SK-N-SH treated with all-trans-retinoic acid at 6 μM for 48 hours (cell line): ENCODE measurements at regions not wholly inside any gene's neighbourhood (a gene's known extent, or its start where the extent isn't known, plus 50 kb on each side); places are given as distances from the start of the nearest gene placed in this dataset.

Experiments used
- ATAC-seq: fragments of 200-7000 bp; cut with Tn5 transposase; 3 replicates; pipeline ENCODE4 v1.9.1; 2020; ENCODE audit warnings: mild to moderate bottlenecking, moderate library complexity
- ARNTL ChIP-seq: fragments of 450-650 bp; formaldehyde crosslinking; IDR thresholded peaks from 2 replicates; pipeline ENCODE4 v1.5.0; 2020; ENCODE audit warnings: low read depth, mild to moderate bottlenecking, moderate library complexity, borderline replicate concordance
- BACH2 ChIP-seq: fragments of 250-450 bp; sonication (Bioruptor Pico); IDR thresholded peaks from 2 replicates; pipeline ENCODE4 v1.9.0; 2021; ENCODE audit warnings: mild to moderate bottlenecking, borderline replicate concordance
- CREB5 ChIP-seq: fragments of 250-450 bp; sonication (Bioruptor Pico); IDR thresholded peaks from 2 replicates; pipeline ENCODE4 v1.5.1; 2020; ENCODE audit warnings: low read depth, mild to moderate bottlenecking, moderate library complexity
- CSRNP3 ChIP-seq: fragments of 250-450 bp; sonication (Bioruptor Pico); IDR thresholded peaks from 2 replicates; pipeline ENCODE4 v1.5.1; 2021; ENCODE audit warnings: mild to moderate bottlenecking, moderate library complexity
- ESRRG ChIP-seq: fragments of 250-450 bp; sonication (Bioruptor Pico); IDR thresholded peaks from 2 replicates; pipeline ENCODE4 v1.6.1; 2021; ENCODE audit warnings: mild to moderate bottlenecking
- GLIS3 ChIP-seq: fragments of 250-450 bp; sonication (Bioruptor Pico); IDR thresholded peaks from 2 replicates; pipeline ENCODE4 v1.5.0; 2020; ENCODE audit warnings: mild to moderate bottlenecking, moderate library complexity
- ISL1 ChIP-seq: fragments of 250-450 bp; sonication (Bioruptor Pico); IDR thresholded peaks from 2 replicates; pipeline ENCODE4 v2.1.2; 2022; ENCODE audit warnings: mild to moderate bottlenecking, moderate library complexity
- OSR1 ChIP-seq: fragments of 250-450 bp; sonication (Bioruptor Pico); IDR thresholded peaks from 2 replicates; pipeline ENCODE4 v1.8.0; 2022; ENCODE audit warnings: moderate library complexity, mild to moderate bottlenecking, inconsistent platforms
- POU6F1 ChIP-seq: fragments of 250-450 bp; sonication (Bioruptor Pico); IDR thresholded peaks from 2 replicates; pipeline ENCODE4 v1.8.0; 2021; ENCODE audit warnings: low read depth, mild to moderate bottlenecking, moderate library complexity, borderline replicate concordance
- PPARA ChIP-seq: fragments of 250-450 bp; sonication (Bioruptor Pico); IDR thresholded peaks from 2 replicates; pipeline ENCODE4 v1.5.0; 2020; ENCODE audit warnings: mild to moderate bottlenecking, borderline replicate concordance
- RARB ChIP-seq: fragments of 250-450 bp; sonication (Bioruptor Pico); IDR thresholded peaks from 2 replicates; pipeline ENCODE4 v1.8.0; 2021; ENCODE audit warnings: mild to moderate bottlenecking, moderate library complexity
- SNAI2 ChIP-seq: fragments of 250-450 bp; sonication (Bioruptor Pico); IDR thresholded peaks from 2 replicates; pipeline ENCODE4 v1.5.0; 2020; ENCODE audit warnings: mild to moderate bottlenecking, moderate library complexity
- TCF4 ChIP-seq: fragments of 250-450 bp; sonication (Bioruptor Pico); IDR thresholded peaks from 2 replicates; pipeline ENCODE4 v1.8.0; 2021; ENCODE audit warnings: mild to moderate bottlenecking, moderate library complexity, borderline replicate concordance
- TOX ChIP-seq: fragments of 250-450 bp; sonication (Bioruptor Pico); IDR thresholded peaks from 2 replicates; pipeline ENCODE4 v1.8.0; 2021; ENCODE audit warnings: mild to moderate bottlenecking, moderate library complexity, borderline replicate concordance
- ZC3H10 ChIP-seq: fragments of 250-450 bp; sonication (Bioruptor Pico); IDR thresholded peaks from 2 replicates; pipeline ENCODE4 v1.5.1; 2021; ENCODE audit warnings: mild to moderate bottlenecking, moderate library complexity
- ZFP3 ChIP-seq: fragments of 250-450 bp; sonication (Bioruptor Pico); IDR thresholded peaks from 2 replicates; pipeline ENCODE4 v1.5.0; 2020; ENCODE audit warnings: mild to moderate bottlenecking, moderate library complexity
- ZFP30 ChIP-seq: fragments of 450-650 bp; formaldehyde crosslinking; IDR thresholded peaks from 2 replicates; pipeline ENCODE4 v1.5.0; 2022; ENCODE audit warnings: mild to moderate bottlenecking, moderate library complexity
- ZNF565 ChIP-seq: fragments of 450-650 bp; formaldehyde crosslinking; conservative IDR thresholded peaks from 2 replicates; pipeline ENCODE4 v1.5.0; 2020; ENCODE audit warnings: low read depth, mild to moderate bottlenecking, moderate library complexity
- ZNF70 ChIP-seq: fragments of 450-650 bp; formaldehyde crosslinking; IDR thresholded peaks from 2 replicates; pipeline ENCODE4 v1.5.0; 2020; ENCODE audit warnings: mild to moderate bottlenecking, moderate library complexity
- ZNF8 ChIP-seq: fragments of 450-650 bp; formaldehyde crosslinking; IDR thresholded peaks from 2 replicates; pipeline ENCODE4 v1.5.0; 2020; ENCODE audit warnings: mild to moderate bottlenecking, moderate library complexity
- TF ChIP-seq, protein P1 (sequence below): fragments of 250-450 bp; sonication (Bioruptor Pico); IDR thresholded peaks from 2 replicates; pipeline ENCODE4 v1.8.0; 2020; ENCODE audit warnings: mild to moderate bottlenecking, moderate library complexity, borderline replicate concordance
- TF ChIP-seq, protein P2 (sequence below): fragments of 250-450 bp; sonication (Bioruptor Pico); IDR thresholded peaks from 2 replicates; pipeline ENCODE4 v1.5.0; 2020; ENCODE audit warnings: mild to moderate bottlenecking, moderate library complexity

- no peak for TF ChIP-seq ZNF8 (CRISPR knock-in tag)
- TF ChIP-seq POU6F1 (CRISPR knock-in tag), result no peak
- TF ChIP-seq, protein P1, sequence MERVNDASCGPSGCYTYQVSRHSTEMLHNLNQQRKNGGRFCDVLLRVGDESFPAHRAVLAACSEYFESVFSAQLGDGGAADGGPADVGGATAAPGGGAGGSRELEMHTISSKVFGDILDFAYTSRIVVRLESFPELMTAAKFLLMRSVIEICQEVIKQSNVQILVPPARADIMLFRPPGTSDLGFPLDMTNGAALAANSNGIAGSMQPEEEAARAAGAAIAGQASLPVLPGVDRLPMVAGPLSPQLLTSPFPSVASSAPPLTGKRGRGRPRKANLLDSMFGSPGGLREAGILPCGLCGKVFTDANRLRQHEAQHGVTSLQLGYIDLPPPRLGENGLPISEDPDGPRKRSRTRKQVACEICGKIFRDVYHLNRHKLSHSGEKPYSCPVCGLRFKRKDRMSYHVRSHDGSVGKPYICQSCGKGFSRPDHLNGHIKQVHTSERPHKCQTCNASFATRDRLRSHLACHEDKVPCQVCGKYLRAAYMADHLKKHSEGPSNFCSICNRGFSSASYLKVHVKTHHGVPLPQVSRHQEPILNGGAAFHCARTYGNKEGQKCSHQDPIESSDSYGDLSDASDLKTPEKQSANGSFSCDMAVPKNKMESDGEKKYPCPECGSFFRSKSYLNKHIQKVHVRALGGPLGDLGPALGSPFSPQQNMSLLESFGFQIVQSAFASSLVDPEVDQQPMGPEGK, result no peak
- no peak for TF ChIP-seq ZNF70
- TF ChIP-seq CSRNP3 (CRISPR knock-in tag), result no peak
- no peak for TF ChIP-seq ISL1 (CRISPR knock-in tag)
- TF ChIP-seq ZFP3 (CRISPR knock-in tag), result no peak
- no peak for TF ChIP-seq GLIS3 (CRISPR knock-in tag)
- TF ChIP-seq TOX (CRISPR knock-in tag), result no peak
- TF ChIP-seq ESRRG (CRISPR knock-in tag), result no peak
- no peak for TF ChIP-seq ZC3H10
- TF ChIP-seq, protein P2, sequence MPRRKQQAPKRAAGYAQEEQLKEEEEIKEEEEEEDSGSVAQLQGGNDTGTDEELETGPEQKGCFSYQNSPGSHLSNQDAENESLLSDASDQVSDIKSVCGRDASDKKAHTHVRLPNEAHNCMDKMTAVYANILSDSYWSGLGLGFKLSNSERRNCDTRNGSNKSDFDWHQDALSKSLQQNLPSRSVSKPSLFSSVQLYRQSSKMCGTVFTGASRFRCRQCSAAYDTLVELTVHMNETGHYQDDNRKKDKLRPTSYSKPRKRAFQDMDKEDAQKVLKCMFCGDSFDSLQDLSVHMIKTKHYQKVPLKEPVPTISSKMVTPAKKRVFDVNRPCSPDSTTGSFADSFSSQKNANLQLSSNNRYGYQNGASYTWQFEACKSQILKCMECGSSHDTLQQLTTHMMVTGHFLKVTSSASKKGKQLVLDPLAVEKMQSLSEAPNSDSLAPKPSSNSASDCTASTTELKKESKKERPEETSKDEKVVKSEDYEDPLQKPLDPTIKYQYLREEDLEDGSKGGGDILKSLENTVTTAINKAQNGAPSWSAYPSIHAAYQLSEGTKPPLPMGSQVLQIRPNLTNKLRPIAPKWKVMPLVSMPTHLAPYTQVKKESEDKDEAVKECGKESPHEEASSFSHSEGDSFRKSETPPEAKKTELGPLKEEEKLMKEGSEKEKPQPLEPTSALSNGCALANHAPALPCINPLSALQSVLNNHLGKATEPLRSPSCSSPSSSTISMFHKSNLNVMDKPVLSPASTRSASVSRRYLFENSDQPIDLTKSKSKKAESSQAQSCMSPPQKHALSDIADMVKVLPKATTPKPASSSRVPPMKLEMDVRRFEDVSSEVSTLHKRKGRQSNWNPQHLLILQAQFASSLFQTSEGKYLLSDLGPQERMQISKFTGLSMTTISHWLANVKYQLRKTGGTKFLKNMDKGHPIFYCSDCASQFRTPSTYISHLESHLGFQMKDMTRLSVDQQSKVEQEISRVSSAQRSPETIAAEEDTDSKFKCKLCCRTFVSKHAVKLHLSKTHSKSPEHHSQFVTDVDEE (CRISPR knock-in tag), result no peak
- no peak for TF ChIP-seq TCF4 (CRISPR knock-in tag)
- TF ChIP-seq ZNF565 (CRISPR knock-in tag), result no peak
- TF ChIP-seq BACH2 (CRISPR knock-in tag), result no peak
- no peak for TF ChIP-seq RARB (CRISPR knock-in tag)
- TF ChIP-seq ARNTL, result no peak
- TF ChIP-seq OSR1 (CRISPR knock-in tag), result no peak
- TF ChIP-seq SNAI2 (CRISPR knock-in tag), result no peak
- ATAC-seq, result no peak
Observed at GRCh38 chr2:17311771-17312511, 206.3 kb downstream of the RAD51AP2 start.

DNA sequence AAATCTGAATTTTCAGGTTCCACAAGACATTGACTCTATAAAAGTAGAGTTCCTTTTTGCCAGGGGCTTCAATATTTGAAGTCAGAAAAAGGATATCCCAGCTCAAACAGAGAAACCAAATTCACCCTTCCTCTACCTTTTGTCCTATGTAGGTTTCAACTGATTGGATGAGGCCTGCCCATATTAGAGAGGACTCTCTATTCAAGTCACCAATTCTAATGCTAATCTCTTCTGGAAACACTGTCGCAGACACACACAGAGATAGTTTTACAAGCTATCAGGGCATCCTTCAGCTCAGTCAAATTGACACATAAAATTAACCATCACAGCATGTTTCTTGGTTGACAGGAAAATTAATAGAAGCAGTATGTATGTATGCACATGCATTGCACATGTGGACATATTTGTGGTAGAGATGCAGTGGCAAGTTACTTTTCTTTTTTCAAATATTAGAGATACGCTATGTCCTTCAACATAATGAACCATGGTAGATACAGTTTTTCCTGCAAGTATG is 207.1 kb downstream of the RAD51AP2 start:
- no peak for ATAC-seq
- TF ChIP-seq ARNTL, result no peak
- no peak for TF ChIP-seq TCF4 (CRISPR knock-in tag)
- TF ChIP-seq BACH2 (CRISPR knock-in tag), result no peak
- TF ChIP-seq GLIS3 (CRISPR knock-in tag), result no peak
- TF ChIP-seq, protein P2 (CRISPR knock-in tag), result no peak
- TF ChIP-seq ZNF8 (CRISPR knock-in tag), result no peak
- no peak for TF ChIP-seq TOX (CRISPR knock-in tag)
- TF ChIP-seq ZFP30, result no peak
- TF ChIP-seq ESRRG (CRISPR knock-in tag), result no peak
- no peak for TF ChIP-seq ISL1 (CRISPR knock-in tag)
- no peak for TF ChIP-seq CSRNP3 (CRISPR knock-in tag)
- TF ChIP-seq OSR1 (CRISPR knock-in tag), result no peak
- no peak for TF ChIP-seq RARB (CRISPR knock-in tag)
- no peak for TF ChIP-seq ZFP3 (CRISPR knock-in tag)
- TF ChIP-seq PPARA, result no peak
- TF ChIP-seq, protein P1, result no peak
- no peak for TF ChIP-seq CREB5 (CRISPR knock-in tag)
- no peak for TF ChIP-seq ZNF70
